HG02763 (cell line): ENCODE measurements at regions not wholly inside any gene's neighbourhood (a gene's known extent, or its start where the extent isn't known, plus 50 kb on each side); places are given as distances from the start of the nearest gene placed in this dataset.
"Not testable (repeated sequence)": the region's sequence is repeated elsewhere in the genome, so short reads cannot be mapped to it uniquely, and the experiment has no call there.

Experiments
- ATAC-seq: cut with Tn5 transposase; IDR thresholded peaks from one replicate; pipeline ENCODE4 v1.9.1; 2021; ENCODE audit warnings: mild to moderate bottlenecking, moderate library complexity; ENCODE audit not compliant: unreplicated experiment

DNA sequence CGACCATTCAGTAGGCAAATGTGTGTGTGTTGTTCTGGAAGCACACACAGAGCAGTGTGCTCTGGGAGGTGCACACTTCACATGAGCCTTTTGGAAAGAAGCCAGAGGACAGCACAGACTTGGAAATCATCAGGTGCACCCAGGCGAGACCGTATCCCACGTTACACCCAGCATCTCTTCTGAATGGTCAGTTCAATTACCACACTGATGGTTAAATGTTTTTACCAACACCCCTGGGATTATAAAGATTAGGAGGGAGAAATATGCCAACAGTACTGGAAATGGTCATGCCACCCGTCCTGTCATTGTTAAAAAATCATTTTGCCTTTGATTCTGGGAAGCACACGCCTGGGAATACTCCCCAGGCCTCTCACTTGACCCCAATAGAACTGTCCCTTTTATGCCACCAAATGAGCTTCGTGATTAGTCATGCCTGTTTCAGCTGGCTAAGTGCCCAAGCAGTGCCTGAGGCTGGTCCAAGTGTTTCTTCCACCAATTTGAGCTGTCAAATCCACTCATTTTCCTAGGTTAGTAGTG, 183.7 kb downstream of the NRP2 start:
- ATAC-seq, result no peak

DNA sequence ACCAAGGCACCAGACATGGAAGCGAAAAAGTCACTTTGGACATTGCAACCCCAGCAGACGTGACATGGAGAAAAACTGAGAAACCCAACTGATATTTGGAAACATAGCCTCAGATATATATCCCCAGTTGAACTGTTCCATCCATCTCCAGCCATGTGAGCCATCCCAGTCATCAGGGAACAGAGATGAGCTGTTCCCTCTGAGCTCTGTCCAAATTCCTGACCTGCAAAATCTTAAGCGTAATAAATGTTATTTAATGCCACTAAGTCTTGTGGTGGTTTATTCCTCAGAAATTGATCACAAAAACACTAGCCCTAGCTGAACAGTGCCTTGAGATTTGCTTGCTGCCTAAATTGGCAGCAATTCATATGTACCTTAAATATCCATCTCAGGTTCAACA, 182.8 kb downstream of the NRP2 start:
- ATAC-seq, result no peak

DNA sequence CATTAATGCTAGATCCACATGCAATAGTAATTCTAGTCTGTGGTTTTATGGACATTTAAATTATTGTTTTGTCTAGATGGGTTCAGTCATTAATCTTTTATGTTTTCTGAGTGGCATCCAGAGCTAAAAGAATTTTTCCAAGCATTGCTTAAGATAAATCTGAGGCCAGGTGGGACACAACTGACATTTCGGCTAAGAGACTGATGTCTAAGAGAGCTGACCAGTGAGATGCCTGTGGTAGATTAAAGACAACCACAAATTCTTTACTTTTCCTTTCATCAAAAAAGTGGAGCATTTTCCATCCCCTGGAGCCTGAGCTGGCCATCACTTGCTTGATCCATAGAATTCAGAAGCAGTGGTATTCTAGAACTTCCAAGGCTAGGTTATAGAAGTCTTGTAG, 182.2 kb downstream of the NRP2 start:
- no peak for ATAC-seq

GRCh38 chr2:205862761-205863160, 180.5 kb downstream of the NRP2 start:
- ATAC-seq, result not testable (repeated sequence)

DNA sequence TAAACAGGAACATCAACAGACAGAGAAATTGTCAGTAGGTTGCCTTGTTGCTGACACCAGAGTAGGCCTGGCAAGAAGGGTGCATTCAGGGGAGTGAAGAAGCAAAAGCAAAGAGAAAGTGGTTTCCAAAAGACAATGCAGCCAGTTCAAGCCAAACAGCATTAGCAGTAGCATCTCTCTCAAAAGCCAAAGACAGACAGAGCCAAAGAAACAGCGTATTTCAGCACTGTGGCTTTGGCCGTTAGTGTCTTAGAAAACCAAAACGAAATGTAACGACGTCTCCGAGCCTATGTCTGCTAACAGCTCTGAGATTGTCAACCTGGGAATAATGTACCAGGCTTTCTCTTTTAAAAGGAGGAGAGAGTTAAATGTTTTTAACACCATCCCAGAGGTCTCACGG, 178.6 kb downstream of the NRP2 start:
- no peak for ATAC-seq

DNA sequence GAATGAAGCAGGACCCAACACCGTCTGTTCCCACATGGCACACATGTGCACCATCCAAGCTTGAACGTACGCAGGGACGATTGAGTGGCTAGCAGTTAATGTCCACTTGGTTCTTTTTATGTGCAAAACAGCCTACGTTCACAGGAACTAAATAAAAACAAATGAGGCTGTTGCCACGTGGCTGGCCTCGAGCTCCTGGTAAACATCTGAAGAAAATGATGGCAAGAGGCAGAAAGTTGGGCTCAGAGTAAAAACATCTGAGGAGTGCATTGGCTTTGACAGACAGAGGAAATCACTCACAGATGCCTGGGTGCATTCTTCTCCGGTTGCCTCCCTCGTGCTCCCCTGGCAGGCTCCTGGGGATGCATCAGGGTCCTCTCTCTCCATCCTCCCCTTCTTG, 177.9 kb downstream of the NRP2 start:
- no peak for ATAC-seq

DNA sequence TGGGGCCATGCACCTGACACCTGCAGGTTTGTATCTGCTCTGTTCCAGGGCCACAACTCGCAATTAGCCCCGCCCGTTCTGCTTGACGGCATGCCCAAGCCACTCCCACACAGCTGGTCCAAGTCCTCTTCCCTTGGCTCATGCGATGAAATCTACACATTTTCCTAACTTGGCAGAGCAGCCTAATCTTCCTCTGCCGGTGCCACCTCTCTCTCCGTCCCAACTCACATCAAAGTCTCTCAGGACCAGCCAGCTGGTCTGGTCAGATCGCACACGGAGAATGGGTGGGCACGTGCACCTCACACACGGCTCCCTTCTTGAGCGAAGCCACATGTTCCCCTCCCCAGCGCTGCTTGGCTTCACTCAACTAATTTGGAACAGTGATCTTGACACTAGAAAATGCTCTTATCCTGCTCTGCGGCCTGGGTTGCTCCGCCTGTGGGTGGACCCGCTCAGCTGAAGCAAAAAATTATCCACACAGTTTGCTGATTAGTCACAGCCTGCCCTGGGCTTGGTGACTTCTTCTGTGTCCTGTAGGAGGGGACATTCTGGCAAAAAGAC, 176.7 kb downstream of the NRP2 start:
- ATAC-seq, result peak; percentile 43

DNA sequence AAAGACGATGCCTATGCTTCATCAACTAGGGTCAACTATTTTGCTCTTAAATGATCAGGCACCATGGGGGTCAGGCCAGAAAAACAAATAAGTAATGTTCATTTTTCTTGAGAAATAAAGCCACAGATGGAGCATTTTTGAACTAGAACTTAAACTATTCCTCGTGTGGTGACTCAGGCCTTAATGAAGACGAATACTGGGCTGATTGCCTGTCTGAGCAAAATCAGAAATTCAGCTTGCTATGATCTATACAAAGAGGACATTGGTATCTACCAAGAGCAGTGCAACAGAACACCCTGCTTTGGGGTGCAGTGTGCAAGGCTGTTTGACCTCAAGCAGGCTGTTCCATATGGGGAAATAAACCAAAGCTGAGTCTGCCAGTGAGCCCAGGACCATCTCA, 176.0 kb downstream of the NRP2 start:
- no peak for ATAC-seq

DNA sequence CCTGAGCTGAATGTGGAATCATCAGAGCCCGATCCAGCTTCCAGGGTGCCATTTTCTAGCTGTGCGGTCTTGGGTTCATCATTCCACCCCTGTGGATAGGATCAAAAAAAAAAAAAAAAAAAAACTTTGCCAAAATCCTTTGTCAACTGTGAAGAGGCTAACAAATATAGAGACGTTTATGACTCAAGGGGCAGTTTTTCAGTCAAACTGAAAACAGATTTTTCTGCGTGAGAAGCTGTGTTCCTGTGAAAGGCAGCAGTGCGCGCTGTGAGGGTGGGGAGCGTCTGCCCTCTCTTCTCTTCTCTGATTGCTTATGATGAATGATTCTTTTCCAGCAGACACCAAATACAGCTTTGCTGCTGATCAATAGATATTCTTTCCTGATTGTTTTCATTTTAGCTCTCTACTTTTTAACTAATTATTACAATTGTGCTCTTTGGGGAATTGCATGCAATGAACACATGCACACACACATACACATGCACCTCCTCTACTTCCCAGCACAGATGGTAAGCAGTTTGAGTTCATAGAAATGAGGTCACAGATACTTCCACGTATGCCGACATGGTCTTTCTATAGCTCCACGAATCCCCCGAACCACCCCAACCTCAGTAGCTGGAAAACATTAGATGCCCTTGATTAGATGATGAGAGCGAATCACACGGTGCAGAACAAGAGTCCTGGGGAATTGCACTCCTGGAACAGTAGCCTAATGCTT, 175.4 kb downstream of the NRP2 start:
- no peak for ATAC-seq

- ATAC-seq, result no peak
Measured at GRCh38 chr2:205852457-205852856, 170.2 kb downstream of the NRP2 start.

DNA sequence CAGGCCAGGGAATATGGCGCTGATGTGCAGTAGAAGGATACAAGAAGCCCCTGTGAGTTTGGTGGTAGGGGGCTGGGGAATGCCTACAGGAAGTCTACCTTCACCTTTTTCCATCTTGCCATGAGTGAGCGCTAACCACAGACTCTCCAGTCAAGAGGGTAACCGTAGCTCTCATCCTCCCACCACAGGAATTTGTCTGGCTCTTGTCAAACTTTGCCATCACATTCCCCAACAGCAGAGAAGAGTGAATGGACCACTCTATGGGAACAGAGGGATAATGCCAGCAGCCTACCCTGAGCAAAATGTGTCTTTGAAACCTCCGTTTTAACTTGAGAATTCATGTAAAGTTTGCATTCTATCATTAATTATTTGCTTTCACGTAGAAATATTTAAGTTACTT, 168.3 kb downstream of the NRP2 start:
- ATAC-seq, result no peak

DNA sequence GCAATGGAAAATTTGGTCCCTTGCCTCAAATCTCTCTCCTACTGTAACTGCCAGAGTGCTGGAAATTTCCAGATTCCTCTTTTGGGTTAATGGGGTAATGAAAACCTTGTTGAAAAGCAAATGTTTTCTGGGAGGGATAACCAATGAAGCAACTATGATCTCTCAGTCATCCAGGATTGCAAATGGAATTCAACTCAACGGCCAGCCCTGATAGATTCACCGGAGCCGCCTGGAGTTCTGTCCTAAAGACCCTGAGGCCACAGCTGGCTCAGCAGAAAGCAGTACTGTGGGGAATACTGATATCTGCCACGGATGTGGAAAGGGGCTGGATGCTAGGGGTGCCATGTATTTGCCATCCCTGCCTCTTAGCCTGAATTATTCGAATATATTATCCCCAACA, 167.8 kb downstream of the NRP2 start:
- no peak for ATAC-seq

GRCh38 chr2:205849136-205849535, 166.8 kb downstream of the NRP2 start:
- no peak for ATAC-seq

DNA sequence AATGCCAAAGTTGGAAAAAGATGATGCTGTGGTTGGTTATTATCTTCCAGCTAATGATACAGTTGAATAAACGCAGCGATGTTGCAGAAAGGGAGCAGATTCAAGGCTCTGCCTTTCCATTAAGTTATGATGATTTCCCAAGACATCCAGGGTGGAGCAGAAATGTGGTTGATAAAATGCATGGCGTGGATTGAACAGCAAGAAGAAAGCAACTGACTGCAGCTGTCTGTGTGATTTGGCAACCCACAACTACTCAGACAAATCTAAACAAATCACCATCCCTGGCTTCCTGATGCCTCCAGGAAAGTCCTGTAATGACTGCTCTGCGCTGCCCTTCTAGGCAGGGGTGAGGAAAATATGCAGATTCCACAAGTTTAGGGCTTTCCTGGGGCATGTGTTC, 166.3 kb downstream of the NRP2 start:
- ATAC-seq, result no peak
